NT2/D1 (cell line): ENCODE measurements at regions not wholly inside any gene's neighbourhood (a gene's known extent, or its start where the extent isn't known, plus 50 kb on each side); places are given as distances from the start of the nearest gene placed in this dataset.

Experiments used
- SUZ12 ChIP-seq: IDR thresholded peaks from 2 replicates; pipeline ENCODE4 v1.6.1; 2011; ENCODE audit not compliant: insufficient read length, insufficient read depth; ENCODE audit errors: extremely low read depth
- YY1 ChIP-seq: IDR thresholded peaks from 2 replicates; pipeline ENCODE4 v1.6.1; 2011; ENCODE audit not compliant: insufficient read length, insufficient read depth

- TF ChIP-seq YY1 (no peak), SUZ12 (no peak)
These were observed 423.7 kb downstream of the PDGFC start for GRCh38 chr4:156547891-156548290.
